Activated CD4-positive, alpha-beta T cell treated with anti-CD3 and anti-CD28 coated beads for 4 hours (primary cell): ENCODE measurements at regions not wholly inside any gene's neighbourhood (a gene's known extent, or its start where the extent isn't known, plus 50 kb on each side); places are given as distances from the start of the nearest gene placed in this dataset.
"Not testable (repeated sequence)": the region's sequence is repeated elsewhere in the genome, so short reads cannot be mapped to it uniquely, and the experiment has no call there.

Experiments
- DNase-seq, 2 donors: peaks; one replicate each; pipeline ENCODE4 v3.0.0-alpha.2; 2020

GRCh38 chr7:136403591-136403990 lies 426.4 kb upstream of the MTPN start:
- DNase-seq = no peak

- no peak for DNase-seq
Measured at GRCh38 chr7:136400877-136401276, 423.7 kb upstream of the MTPN start.

DNA sequence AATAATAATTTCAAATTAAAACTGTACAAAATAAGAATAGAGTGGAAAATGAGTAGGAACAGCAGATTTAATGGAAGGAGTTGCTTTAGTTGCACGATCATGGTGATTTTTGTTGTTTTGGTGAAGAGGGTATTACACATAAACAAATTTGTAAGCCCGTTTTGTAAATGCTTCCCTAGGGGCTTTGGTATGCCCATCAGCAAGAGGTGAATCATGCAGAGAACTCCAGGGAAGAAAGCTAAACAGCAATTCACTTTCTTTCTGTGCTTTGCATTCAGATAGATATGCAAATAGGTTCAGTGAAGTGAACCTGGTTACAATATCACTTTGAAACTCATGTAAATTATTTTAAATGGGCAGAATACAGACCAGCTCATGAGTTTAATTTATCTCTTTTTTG lies 422.2 kb upstream of the MTPN start:
- no peak for DNase-seq

- DNase-seq = no peak
Measured at GRCh38 chr7:136392856-136393255, 415.7 kb upstream of the MTPN start.

- no peak for DNase-seq
Measured at GRCh38 chr7:136391371-136391770, 414.2 kb upstream of the MTPN start.

- DNase-seq = no peak
Measured at GRCh38 chr7:136389933-136390332, 412.8 kb upstream of the MTPN start.

DNA sequence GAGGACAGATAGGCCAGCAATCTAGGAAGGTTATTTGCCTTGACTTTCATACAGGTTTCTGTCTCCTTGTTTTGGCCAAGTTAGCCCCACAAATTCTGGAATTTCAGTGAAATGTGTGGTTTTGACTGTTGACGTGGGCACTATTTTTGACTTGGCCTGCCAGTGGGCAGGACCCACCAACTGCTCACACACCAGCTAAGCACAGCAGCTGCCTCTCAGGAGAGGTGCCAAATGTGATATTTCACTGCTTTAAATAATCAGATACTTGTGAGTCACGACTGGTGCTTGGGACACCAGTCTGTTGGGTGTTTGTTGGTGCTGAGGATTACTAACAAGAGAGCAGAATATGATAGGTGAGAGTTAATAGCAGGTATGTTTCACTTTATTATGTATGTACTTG lies 409.7 kb upstream of the MTPN start:
- no peak for DNase-seq

DNA sequence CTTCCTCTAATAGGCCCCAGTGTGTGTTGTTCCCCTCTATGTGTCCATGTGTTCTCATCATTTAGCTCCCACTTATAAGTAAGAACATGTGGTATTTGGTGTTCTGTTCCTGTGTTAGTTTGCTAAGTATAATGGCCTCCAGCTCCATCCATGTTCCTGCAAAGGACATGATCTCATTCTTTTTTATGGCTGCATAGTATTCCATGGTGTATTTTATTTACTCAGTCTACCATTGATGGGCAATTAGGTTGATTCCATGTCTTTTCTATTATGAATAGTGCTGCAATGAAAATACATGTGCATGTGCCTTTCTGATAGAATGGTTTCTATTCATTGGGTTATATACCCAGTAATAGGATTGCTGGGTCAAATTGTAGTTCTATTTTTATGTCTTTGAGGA lies 394.2 kb upstream of the MTPN start:
- DNase-seq = not testable (repeated sequence)

GRCh38 chr7:136370137-136370536 lies 393.0 kb upstream of the MTPN start:
- DNase-seq = no peak

GRCh38 chr7:136369225-136369624 lies 392.1 kb upstream of the MTPN start:
- no peak for DNase-seq

DNA sequence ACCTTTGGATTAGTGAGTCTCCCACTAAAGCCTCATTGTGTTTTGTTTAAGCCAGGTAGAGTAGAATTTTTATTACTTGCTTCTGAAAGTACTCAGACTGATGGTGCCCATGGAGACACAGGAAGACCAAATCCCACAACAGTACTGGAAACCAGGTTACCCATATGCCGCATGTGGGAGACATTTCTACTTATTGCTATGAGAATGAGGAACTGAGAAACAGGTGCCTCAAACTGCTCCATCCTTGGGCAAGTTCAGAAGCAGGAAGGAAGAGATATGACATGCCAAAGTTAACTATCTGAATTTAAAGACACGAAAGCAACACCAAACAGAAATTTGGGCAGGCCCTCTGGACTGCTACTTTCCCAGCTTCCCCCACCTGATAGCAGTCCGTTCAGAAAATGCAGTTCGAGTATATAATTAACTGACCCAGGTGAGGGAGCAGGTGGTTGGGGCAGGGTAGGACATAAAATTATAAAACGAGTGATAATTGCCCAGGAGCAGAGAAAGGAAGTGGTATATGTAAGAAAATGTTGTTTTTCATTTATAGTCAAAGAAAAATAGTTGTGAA lies 382.3 kb upstream of the MTPN start:
- no peak for DNase-seq

DNA sequence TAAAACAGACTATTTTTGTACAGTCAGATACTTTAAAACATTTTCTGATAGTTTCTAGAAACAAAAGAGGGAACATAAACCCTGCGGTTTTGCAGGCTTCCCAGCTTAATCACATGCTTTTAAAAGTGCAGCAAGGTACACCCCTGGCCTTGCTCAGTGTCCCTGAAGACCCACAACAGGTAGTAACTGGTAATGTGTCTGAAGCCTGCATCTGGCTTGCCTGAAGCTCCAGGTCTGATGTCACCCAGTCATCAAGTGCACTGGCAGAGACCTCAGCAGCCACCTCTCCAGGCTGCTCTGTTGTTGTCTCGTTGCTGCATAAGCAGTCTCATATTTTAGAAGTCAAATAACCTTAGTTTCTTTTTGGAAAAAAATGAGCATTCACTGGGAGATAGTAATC lies 376.1 kb upstream of the MTPN start:
- DNase-seq = no peak

- no peak for DNase-seq
Measured at GRCh38 chr7:136348542-136349192, 371.5 kb upstream of the MTPN start.

GRCh38 chr7:136348142-136348541 lies 371.0 kb upstream of the MTPN start:
- DNase-seq = no peak

DNA sequence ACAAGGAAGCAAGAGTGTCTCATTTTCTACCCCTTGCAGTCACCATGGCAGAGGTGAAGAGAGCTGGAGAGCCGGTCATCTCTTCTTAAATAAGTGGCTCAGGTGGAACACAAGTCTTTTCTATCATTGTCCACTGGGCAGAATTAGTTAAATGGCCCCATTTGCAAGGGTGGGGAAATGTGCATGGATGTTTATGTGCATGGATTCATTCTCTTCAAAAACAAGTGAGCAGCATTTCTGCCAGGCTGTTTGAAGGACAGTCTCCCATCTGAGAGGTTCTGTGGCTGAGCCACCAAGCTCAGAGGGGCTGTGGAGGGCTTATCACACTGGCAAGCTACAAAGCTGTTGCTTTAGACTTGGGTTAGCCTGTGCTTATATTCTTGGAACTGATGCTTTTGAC lies 370.3 kb upstream of the MTPN start:
- DNase-seq = no peak

DNA sequence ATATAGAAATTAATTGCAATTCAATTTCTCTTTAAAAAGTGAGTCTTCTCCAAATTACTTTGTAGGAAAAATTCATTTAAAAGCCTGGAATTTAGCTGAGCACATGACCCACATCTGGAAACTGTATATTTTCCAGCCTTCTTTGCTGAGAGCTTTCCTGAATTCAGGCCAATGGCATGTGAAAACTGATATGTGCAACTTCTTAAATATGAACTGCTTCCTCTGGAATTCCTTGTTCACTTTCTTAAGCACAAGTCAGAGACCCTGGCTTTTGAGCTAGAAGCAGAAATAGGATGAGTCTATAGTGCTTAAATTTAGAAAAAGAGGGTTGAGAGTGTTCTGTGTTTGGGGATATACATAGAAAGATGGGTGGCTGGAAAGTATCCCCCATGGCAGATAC lies 365.1 kb upstream of the MTPN start:
- DNase-seq = no peak

GRCh38 chr7:136339464-136339863 lies 362.3 kb upstream of the MTPN start:
- DNase-seq = no peak

- no peak for DNase-seq
Measured at GRCh38 chr7:136336932-136337331, 359.8 kb upstream of the MTPN start.

DNA sequence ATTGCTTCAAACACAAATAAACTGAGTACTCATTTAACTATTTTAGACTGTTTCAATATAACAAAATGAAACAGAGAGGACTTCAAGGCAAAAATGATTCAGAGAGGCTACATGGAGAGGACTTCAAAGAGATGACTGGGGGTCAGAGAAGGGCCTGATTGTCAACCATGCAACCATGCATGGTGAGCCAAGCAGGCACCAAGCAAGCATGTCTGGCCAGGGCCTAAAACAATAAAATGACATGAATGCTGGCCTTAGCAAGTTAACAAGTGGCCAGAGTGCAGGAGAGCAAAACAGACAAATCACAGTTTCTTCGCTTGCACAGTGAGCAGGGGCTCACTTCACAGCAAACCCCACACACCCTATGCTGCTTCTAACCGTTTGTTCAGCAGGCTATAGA lies 356.5 kb upstream of the MTPN start:
- DNase-seq = no peak

- no peak for DNase-seq
Measured at GRCh38 chr7:136326045-136326609, 349.0 kb upstream of the MTPN start.

DNA sequence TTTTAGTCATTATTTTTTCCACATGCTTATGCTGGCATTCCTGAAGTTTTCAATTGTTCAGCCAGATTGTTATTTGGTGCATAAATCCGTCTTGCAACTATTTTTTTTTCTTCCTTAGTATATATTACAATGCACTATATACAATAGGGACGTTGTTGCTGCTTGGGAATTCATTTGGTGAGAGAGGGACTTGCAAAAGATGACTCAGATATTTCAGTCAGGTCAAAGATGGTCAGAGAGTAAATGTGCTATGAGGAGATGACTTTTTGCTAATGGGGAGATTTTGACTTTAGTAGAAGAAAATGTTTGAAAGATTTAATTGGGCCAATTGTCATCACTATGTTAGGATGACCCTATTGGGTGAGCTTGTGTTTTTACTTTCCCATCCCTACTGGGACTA lies 348.4 kb upstream of the MTPN start:
- no peak for DNase-seq

DNA sequence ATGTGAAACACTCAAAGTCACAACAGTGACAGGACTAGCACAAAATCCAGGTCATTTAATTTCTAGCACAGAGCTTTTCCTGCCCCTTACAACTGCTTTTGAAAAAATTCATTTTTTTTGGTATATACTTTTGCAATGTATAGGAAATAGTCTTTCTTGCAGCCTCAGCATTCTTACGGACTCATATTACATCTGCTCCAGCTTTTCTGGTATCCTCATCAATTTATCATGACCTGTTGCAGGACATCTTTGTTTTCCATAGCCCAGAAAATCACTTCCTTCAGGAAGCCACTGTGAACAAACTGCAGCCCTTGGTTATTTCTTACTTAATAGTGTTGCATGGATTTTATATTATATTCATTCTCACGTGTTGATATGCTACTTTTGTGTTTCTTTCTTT lies 347.9 kb upstream of the MTPN start:
- DNase-seq = no peak

DNA sequence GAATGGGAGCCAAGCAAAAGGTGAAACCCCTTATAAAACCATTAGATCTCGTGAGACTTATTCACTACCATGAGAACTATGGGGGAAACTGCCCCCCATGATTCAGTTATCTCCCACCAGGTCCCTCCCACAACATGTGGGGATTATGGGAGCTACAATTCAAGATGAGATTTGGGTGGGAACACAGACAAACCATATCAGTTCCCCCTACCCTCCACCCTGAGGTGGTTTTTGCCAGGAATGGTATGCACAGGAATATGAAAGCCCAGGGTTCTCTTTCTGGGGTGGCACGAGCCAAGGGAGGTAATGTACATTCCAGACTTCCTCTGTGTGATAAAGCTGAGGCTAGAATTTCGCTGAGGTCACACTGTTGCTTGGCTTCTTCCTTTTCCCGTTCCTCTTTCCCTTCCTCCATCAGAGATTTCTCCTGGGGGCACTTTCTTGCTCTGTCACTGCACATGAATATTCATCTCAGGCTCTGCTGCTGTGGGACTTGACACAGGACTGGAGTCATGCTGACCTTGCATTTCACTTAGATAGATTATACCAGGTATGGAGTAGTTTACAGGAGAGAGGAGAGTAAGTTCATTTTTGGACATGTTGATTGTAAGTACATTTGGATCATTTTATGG lies 347.0 kb upstream of the MTPN start:
- DNase-seq = no peak

DNA sequence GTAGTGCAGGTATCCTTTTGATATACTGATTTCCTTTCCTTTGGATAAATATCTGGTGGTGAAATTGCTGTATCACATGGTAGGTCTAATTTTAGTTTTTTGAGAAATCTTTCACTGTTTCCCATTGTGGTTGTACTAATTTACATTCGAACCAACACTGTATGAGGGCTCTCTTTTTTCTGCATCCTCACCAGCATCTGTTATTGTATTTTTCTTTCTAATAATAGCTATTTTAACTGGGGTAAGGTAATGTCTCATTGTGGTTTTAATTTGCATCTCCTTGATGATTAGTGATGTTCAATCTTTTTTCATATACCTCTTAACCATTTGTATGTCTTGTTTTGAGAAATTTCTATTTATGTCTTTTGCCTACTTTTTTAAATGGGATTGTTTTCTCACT lies 335.4 kb upstream of the MTPN start:
- DNase-seq = no peak

DNA sequence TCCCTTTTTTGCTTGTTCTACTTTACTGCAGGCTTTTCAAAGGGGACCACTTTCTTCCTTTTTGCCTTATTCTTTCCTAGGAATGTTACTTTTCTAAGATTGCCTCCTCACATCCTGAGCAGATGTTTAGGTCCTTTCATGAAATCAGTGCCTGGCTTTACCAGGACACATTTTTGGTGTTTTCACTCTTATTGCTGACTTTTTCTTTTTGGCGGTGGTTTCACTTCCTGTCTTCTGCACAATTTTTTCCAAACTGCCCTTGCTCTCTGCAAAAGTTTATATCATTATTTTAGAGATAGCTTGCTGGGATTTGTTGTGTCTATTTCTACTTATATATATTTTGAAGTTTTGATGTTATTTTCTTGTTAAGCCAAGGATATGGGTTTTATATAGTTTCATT lies 332.2 kb upstream of the MTPN start:
- no peak for DNase-seq
